ENCODE measurements at regions not wholly inside any gene's neighbourhood (a gene's known extent, or its start where the extent isn't known, plus 50 kb on each side); places are given as distances from the start of the nearest gene placed in this dataset.
"Not testable (repeated sequence)": the region's sequence is repeated elsewhere in the genome, so short reads cannot be mapped to it uniquely, and the experiment has no call there.

- no peaks in the 10 kb centered on the region for H3K36me3 ChIP-seq (ENCODE audit: insufficient read depth, low read length)
These were observed 1252.2 kb upstream of the TMEFF2 start for GRCh38 chr2:193446967-193447366.

DNA sequence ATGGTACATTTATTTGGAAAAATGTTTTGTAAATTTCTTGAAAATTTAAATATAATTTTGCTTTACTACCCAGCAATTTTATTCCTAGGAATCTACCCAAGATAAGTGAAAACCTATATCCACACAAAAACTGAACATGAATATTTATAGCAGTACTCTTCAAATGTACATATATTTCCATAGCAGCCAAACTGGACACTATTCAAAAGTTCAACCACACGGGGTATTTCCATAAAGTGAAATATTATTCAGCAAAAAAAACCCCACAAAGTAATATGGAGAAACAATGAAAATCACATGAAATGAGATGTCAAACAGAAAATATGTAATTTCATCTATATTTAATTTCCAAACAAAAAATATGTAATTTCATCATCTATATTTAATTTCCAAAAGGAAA lies 1247.6 kb upstream of the TMEFF2 start:
- Mint-ChIP-seq H3K4me1 (no peaks in the 10 kb centered on the region), H3K9me3 (peaks cover 0 to 8% (median 0%) of the 10 kb centered on the region in 5 donors), H3K27me3 (no peaks in the 10 kb centered on the region), H3K36me3 (no peaks in the 10 kb centered on the region), H3K4me3 (no peak overlapping the region), H3K27ac (no peak overlapping the region)
- POLR2A ChIA-PET: no interaction called here
- H3K4me3 ChIP-seq (ENCODE audit: low read length): no peak overlapping the region
- H3K27ac ChIP-seq (ENCODE audit: low read depth, low read length): no peak overlapping the region
- no peaks in the 10 kb centered on the region for H3K9me3 ChIP-seq (ENCODE audit: low read length)
- no peaks in the 10 kb centered on the region for H3K27me3 ChIP-seq (ENCODE audit: insufficient read depth, low read length, poor library complexity, severe bottlenecking)
- no peaks in the 10 kb centered on the region for H3K4me1 ChIP-seq (ENCODE audit: insufficient read depth, low read length)
- H3K36me3 ChIP-seq (ENCODE audit: insufficient read depth, low read length): no peaks in the 10 kb centered on the region
- DNase-seq: no peak
- CTCF ChIA-PET: no interaction called here

More at GRCh38 chr2:193446967-193447366, 1252.2 kb upstream of the TMEFF2 start:
- Mint-ChIP-seq H3K4me3 (no peak overlapping the region), H3K27me3 (no peaks in the 10 kb centered on the region), H3K36me3 (no peaks in the 10 kb centered on the region), H3K9me3 (peaks cover 0 to 8% (median 0%) of the 10 kb centered on the region in 5 donors), H3K4me1 (no peaks in the 10 kb centered on the region), H3K27ac (no peak overlapping the region)
- H3K4me3 ChIP-seq (ENCODE audit: low read length): no peak overlapping the region
- no peaks in the 10 kb centered on the region for H3K9me3 ChIP-seq (ENCODE audit: low read length)
- CTCF ChIA-PET: no interaction called here
- no peaks in the 10 kb centered on the region for H3K27me3 ChIP-seq (ENCODE audit: insufficient read depth, low read length, poor library complexity, severe bottlenecking)
- POLR2A ChIA-PET: no interaction called here
- H3K27ac ChIP-seq (ENCODE audit: low read depth, low read length): no peak overlapping the region
- no peak for DNase-seq
- no peaks in the 10 kb centered on the region for H3K4me1 ChIP-seq (ENCODE audit: insufficient read depth, low read length)

- no peak overlapping the region for H3K4me3 Mint-ChIP-seq
- no peak overlapping the region for H3K27ac Mint-ChIP-seq
- H3K36me3 Mint-ChIP-seq: no peaks in the 10 kb centered on the region
- CTCF ChIA-PET: no interaction called here
- no peaks in the 10 kb centered on the region for H3K9me3 ChIP-seq (ENCODE audit: low read length)
- H3K4me3 ChIP-seq (ENCODE audit: low read length): no peak overlapping the region
- peaks cover 0 to 3% (median 0%) of the 10 kb centered on the region in 5 donors for H3K9me3 Mint-ChIP-seq
- POLR2A ChIA-PET: no interaction called here
- DNase-seq: no peak
- H3K36me3 ChIP-seq (ENCODE audit: insufficient read depth, low read length): no peaks in the 10 kb centered on the region
- H3K27me3 ChIP-seq (ENCODE audit: insufficient read depth, low read length, poor library complexity, severe bottlenecking): no peaks in the 10 kb centered on the region
- no peaks in the 10 kb centered on the region for H3K27me3 Mint-ChIP-seq
- no peaks in the 10 kb centered on the region for H3K4me1 Mint-ChIP-seq
- no peak overlapping the region for H3K27ac ChIP-seq (ENCODE audit: low read depth, low read length)
- no peaks in the 10 kb centered on the region for H3K4me1 ChIP-seq (ENCODE audit: insufficient read depth, low read length)
These were observed 1233.6 kb upstream of the TMEFF2 start for GRCh38 chr2:193428336-193428818.

DNA sequence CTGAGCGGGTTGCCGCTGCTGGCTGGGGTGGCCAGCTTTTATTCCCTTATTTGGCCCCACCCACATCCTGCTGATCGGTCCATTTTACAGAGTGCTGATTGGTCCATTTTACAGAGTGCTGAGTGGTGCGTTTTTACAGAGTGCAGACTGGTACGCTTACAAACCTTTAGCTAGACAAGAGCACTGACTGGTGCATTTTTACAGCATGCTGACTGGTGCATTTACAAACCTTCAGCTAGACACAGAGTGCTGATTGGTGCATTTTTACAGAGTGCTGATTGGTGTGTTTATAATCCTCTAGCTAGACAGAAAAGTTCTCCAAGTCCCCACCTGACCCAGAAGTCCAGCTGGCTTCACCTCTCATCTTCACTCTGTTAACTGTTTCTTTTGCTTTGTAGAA lies 1217.6 kb upstream of the TMEFF2 start:
- POLR2A ChIA-PET; H3K27ac Mint-ChIP-seq; H3K27ac ChIP-seq (ENCODE audit: low read depth, low read length); H3K4me3 ChIP-seq (ENCODE audit: low read length); H3K36me3 ChIP-seq (ENCODE audit: insufficient read depth, low read length); DNase-seq; H3K27me3 ChIP-seq (ENCODE audit: insufficient read depth, low read length, poor library complexity, severe bottlenecking); H3K4me3 Mint-ChIP-seq; CTCF ChIA-PET; H3K9me3 ChIP-seq (ENCODE audit: low read length); H3K4me1 Mint-ChIP-seq; H3K4me1 ChIP-seq (ENCODE audit: insufficient read depth, low read length); H3K36me3 Mint-ChIP-seq; H3K27me3 Mint-ChIP-seq: not testable (repeated sequence)
- peaks cover 3 to 30% (median 7%) of the 10 kb centered on the region in 5 donors for H3K9me3 Mint-ChIP-seq

DNA sequence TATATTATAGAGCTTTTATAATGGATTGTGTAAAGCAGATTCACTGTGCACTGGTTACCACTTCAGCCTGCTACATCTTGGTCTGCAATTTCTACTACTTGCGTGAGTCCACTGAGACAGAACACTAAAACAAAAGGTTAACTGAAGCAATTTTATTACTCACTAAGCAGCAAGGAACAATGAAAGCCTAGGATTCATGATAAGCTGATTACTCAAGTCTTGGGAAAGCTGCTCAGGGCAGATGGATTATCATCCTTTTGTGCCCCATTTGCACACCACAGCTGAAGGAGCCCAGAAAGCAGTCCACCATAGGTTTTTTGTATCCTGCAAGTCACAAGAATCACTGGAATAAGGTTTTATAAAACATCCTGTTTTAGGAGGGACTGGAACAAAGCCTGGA lies 1215.2 kb upstream of the TMEFF2 start:
- Mint-ChIP-seq H3K27ac (no peak overlapping the region), H3K4me1 (no peaks in the 10 kb centered on the region), H3K4me3 (no peak overlapping the region), H3K9me3 (peaks cover 1 to 16% (median 7%) of the 10 kb centered on the region in 5 donors), H3K36me3 (no peaks in the 10 kb centered on the region), H3K27me3 (peaks cover 0 to 1% of the 10 kb centered on the region in 2 donors)
- no peaks in the 10 kb centered on the region for H3K27me3 ChIP-seq (ENCODE audit: insufficient read depth, low read length, poor library complexity, severe bottlenecking)
- H3K4me1 ChIP-seq (ENCODE audit: insufficient read depth, low read length): no peaks in the 10 kb centered on the region
- CTCF ChIA-PET: no interaction called here
- H3K27ac ChIP-seq (ENCODE audit: low read depth, low read length): no peak overlapping the region
- no peak for DNase-seq
- H3K9me3 ChIP-seq (ENCODE audit: low read length): no peaks in the 10 kb centered on the region
- POLR2A ChIA-PET: no interaction called here
- H3K4me3 ChIP-seq (ENCODE audit: low read length): no peak overlapping the region
- no peaks in the 10 kb centered on the region for H3K36me3 ChIP-seq (ENCODE audit: insufficient read depth, low read length)

- no peak for DNase-seq
- no peaks in the 10 kb centered on the region for H3K9me3 ChIP-seq (ENCODE audit: low read length)
- H3K4me3 Mint-ChIP-seq: no peak overlapping the region
- no peaks in the 10 kb centered on the region for H3K36me3 ChIP-seq (ENCODE audit: insufficient read depth, low read length)
- ChIA-PET POLR2A (no interaction called here), CTCF (no interaction called here)
- H3K4me1 ChIP-seq (ENCODE audit: insufficient read depth, low read length): no peaks in the 10 kb centered on the region
- no peak overlapping the region for H3K27ac ChIP-seq (ENCODE audit: low read depth, low read length)
- no peaks in the 10 kb centered on the region for H3K27me3 Mint-ChIP-seq
- H3K9me3 Mint-ChIP-seq: peaks cover 0 to 2% (median 0%) of the 10 kb centered on the region in 5 donors
- no peak overlapping the region for H3K4me3 ChIP-seq (ENCODE audit: low read length)
- H3K36me3 Mint-ChIP-seq: no peaks in the 10 kb centered on the region
- H3K27me3 ChIP-seq (ENCODE audit: insufficient read depth, low read length, poor library complexity, severe bottlenecking): no peaks in the 10 kb centered on the region
- H3K27ac Mint-ChIP-seq: no peak overlapping the region
- no peaks in the 10 kb centered on the region for H3K4me1 Mint-ChIP-seq
These were observed 1187.8 kb upstream of the TMEFF2 start for GRCh38 chr2:193382583-193382982.

DNA sequence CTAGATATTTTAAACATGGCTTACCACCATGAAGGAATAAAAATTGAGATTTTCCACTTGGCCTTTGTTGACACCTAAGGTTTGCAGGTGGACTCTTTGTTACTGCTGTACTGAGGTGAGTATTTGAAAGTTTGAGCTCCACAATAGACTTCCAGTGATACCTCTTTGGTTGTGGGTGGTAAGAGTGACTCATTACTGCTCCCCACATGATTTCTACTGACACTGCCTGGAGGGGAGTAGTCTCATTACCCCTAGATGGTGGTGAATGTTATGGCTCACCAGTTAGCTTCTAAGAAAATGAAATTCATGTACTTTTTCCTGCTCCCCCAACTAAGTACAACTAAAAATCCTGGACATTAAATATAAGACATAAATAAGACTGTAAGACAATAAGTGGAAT lies 1183.1 kb upstream of the TMEFF2 start:
- Mint-ChIP-seq H3K36me3 (no peaks in the 10 kb centered on the region), H3K9me3 (peaks cover 0 to 6% (median 0%) of the 10 kb centered on the region in 5 donors), H3K4me1 (no peaks in the 10 kb centered on the region), H3K27ac (no peak overlapping the region), H3K4me3 (no peak overlapping the region), H3K27me3 (no peaks in the 10 kb centered on the region)
- Histone ChIP-seq H3K4me1 (ENCODE audit: insufficient read depth, low read length) (no peaks in the 10 kb centered on the region), H3K27me3 (ENCODE audit: insufficient read depth, low read length, poor library complexity, severe bottlenecking) (no peaks in the 10 kb centered on the region), H3K36me3 (ENCODE audit: insufficient read depth, low read length) (no peaks in the 10 kb centered on the region), H3K4me3 (ENCODE audit: low read length) (no peak overlapping the region), H3K27ac (ENCODE audit: low read depth, low read length) (no peak overlapping the region), H3K9me3 (ENCODE audit: low read length) (no peaks in the 10 kb centered on the region)
- CTCF ChIA-PET: no interaction called here
- no peak for DNase-seq
- POLR2A ChIA-PET: no interaction called here

GRCh38 chr2:193373120-193373519 lies 1178.4 kb upstream of the TMEFF2 start:
- H3K36me3 Mint-ChIP-seq: no peaks in the 10 kb centered on the region
- POLR2A ChIA-PET: no interaction called here
- no peak overlapping the region for H3K4me3 Mint-ChIP-seq

DNA sequence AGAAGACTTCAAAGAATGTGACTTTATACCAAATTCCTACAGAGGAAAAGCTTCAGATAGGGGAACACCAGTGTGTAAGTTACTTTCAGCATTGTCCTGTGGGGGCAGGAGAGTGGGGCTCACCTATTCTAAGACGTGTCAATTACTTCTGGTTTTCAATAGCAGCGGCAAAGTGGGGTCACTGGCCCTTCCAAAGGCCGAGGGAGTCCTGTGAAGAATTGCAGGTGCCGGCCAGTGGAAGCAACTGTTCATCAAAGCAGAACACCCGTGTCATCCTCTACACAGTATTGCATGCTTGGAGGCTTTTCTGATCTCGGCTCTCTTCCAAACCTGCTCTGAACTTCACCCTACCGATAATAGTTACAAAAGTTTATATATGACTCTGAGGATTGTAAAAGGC lies 1176.5 kb upstream of the TMEFF2 start:
- Mint-ChIP-seq H3K4me1 (no peaks in the 10 kb centered on the region), H3K4me3 (no peak overlapping the region), H3K9me3 (no peaks in the 10 kb centered on the region), H3K36me3 (no peaks in the 10 kb centered on the region), H3K27ac (no peak overlapping the region), H3K27me3 (no peaks in the 10 kb centered on the region)
- H3K9me3 ChIP-seq (ENCODE audit: low read length): no peaks in the 10 kb centered on the region
- H3K27me3 ChIP-seq (ENCODE audit: insufficient read depth, low read length, poor library complexity, severe bottlenecking): no peaks in the 10 kb centered on the region
- no peak overlapping the region for H3K27ac ChIP-seq (ENCODE audit: low read depth, low read length)
- H3K4me1 ChIP-seq (ENCODE audit: insufficient read depth, low read length): no peaks in the 10 kb centered on the region
- POLR2A ChIA-PET: no interaction called here
- H3K4me3 ChIP-seq (ENCODE audit: low read length): no peak overlapping the region
- DNase-seq: no peak
- no peaks in the 10 kb centered on the region for H3K36me3 ChIP-seq (ENCODE audit: insufficient read depth, low read length)
- CTCF ChIA-PET: no interaction called here

More at GRCh38 chr2:193373120-193373519, 1178.4 kb upstream of the TMEFF2 start:
- Mint-ChIP-seq H3K9me3 (peaks cover 0 to 6% (median 0%) of the 10 kb centered on the region in 5 donors), H3K27me3 (no peaks in the 10 kb centered on the region), H3K27ac (no peak overlapping the region), H3K4me1 (no peaks in the 10 kb centered on the region)
- Histone ChIP-seq H3K4me1 (ENCODE audit: insufficient read depth, low read length) (no peaks in the 10 kb centered on the region), H3K4me3 (ENCODE audit: low read length) (no peak overlapping the region), H3K27ac (ENCODE audit: low read depth, low read length) (no peak overlapping the region), H3K27me3 (ENCODE audit: insufficient read depth, low read length, poor library complexity, severe bottlenecking) (no peaks in the 10 kb centered on the region), H3K36me3 (ENCODE audit: insufficient read depth, low read length) (no peaks in the 10 kb centered on the region), H3K9me3 (ENCODE audit: low read length) (no peaks in the 10 kb centered on the region)
- no peak for DNase-seq
- CTCF ChIA-PET: no interaction called here
